HCT116 (cell line): ENCODE measurements at regions not wholly inside any gene's neighbourhood (a gene's known extent, or its start where the extent isn't known, plus 50 kb on each side); places are given as distances from the start of the nearest gene placed in this dataset.

Experiments
- EZH2 ChIP-seq: fragments of 200-600 bp; sonication (generic); IDR thresholded peaks from 2 replicates; pipeline ENCODE4 v1.6.1; 2017; ENCODE audit warnings: antibody characterized with exemption, mixed run types
- POLR2AphosphoS5 ChIP-seq: IDR thresholded peaks from 2 replicates; pipeline ENCODE4 v1.6.1; 2011; ENCODE audit warnings: mild to moderate bottlenecking, low read depth, low read length, moderate library complexity
- TF ChIP-seq, protein P1 (sequence below): IDR thresholded peaks from 2 replicates; pipeline ENCODE4 v1.6.1; 2012; ENCODE audit warnings: low read depth

DNA sequence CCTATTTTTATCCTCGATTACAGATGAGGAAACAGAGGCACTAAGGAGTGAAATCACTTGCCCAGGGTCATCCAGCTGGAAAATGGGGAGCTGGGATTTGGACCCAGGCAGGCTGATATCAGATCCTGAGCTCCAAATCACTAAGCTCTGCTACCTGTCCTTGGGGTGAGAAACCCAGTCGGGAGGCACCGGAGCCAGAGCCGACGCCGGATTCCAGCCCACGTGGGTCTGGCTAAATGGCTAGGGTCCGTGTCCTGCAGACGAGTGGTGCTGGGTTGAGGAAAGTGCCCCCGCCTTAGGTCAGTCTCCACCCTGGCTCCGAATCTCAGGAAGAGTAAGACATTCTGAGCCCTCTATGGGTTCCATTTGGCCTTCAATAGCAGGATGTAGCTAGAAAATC is 61.3 kb upstream of the GGTA1 start:
- no peak for TF ChIP-seq EZH2
- no peak for TF ChIP-seq POLR2AphosphoS5
- TF ChIP-seq, protein P1, sequence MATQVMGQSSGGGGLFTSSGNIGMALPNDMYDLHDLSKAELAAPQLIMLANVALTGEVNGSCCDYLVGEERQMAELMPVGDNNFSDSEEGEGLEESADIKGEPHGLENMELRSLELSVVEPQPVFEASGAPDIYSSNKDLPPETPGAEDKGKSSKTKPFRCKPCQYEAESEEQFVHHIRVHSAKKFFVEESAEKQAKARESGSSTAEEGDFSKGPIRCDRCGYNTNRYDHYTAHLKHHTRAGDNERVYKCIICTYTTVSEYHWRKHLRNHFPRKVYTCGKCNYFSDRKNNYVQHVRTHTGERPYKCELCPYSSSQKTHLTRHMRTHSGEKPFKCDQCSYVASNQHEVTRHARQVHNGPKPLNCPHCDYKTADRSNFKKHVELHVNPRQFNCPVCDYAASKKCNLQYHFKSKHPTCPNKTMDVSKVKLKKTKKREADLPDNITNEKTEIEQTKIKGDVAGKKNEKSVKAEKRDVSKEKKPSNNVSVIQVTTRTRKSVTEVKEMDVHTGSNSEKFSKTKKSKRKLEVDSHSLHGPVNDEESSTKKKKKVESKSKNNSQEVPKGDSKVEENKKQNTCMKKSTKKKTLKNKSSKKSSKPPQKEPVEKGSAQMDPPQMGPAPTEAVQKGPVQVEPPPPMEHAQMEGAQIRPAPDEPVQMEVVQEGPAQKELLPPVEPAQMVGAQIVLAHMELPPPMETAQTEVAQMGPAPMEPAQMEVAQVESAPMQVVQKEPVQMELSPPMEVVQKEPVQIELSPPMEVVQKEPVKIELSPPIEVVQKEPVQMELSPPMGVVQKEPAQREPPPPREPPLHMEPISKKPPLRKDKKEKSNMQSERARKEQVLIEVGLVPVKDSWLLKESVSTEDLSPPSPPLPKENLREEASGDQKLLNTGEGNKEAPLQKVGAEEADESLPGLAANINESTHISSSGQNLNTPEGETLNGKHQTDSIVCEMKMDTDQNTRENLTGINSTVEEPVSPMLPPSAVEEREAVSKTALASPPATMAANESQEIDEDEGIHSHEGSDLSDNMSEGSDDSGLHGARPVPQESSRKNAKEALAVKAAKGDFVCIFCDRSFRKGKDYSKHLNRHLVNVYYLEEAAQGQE: no peak
